Adrenal gland (tissue), 9 donors: ENCODE measurements at regions not wholly inside any gene's neighbourhood (a gene's known extent, or its start where the extent isn't known, plus 50 kb on each side); places are given as distances from the start of the nearest gene placed in this dataset.

ENCODE experiments used
- DNase-seq, 7 donors: peaks; one replicate each; pipeline ENCODE4 v3.0.0-alpha.2; 2019 to 2020
- H3K27ac ChIP-seq, 5 donors: fragments of 200-600 bp; sonication (generic) in 4 of 5; 1 replicate in 3 of 5; 2 replicates in 2 of 5; pipeline versions ENCODE4 v1.5.1 to v1.8.0; 2016 to 2020; ENCODE audit warnings: mild to moderate bottlenecking in 1 of 5
- H3K27me3 ChIP-seq: fragments of 200-600 bp; 2 replicates; pipeline ENCODE4 v1.8.0; 2021
- H3K36me3 ChIP-seq, 2 donors: fragments of 200-600 bp; replicated peaks in 1 of 2; 1 replicate in 1 of 2; 2 replicates in 1 of 2; pipeline versions ENCODE4 v1.5.1 to v1.8.0; 2018 to 2022
- H3K4me1 ChIP-seq, 2 donors: fragments of 200-600 bp; replicated peaks in 1 of 2; 1 replicate in 1 of 2; 2 replicates in 1 of 2; pipeline versions ENCODE4 v1.5.1 to v1.8.0; 2018 to 2021
- H3K4me3 ChIP-seq, 4 donors: fragments of 200-600 bp; sonication (generic) in 3 of 4; one replicate each; pipeline ENCODE4 v1.5.1; 2016 to 2018
- H3K9me3 ChIP-seq, 3 donors: fragments of 200-600 bp; sonication (generic) in 1 of 3; replicated peaks in 1 of 3; 1 replicate in 2 of 3; 2 replicates in 1 of 3; pipeline versions ENCODE4 v1.5.1 to v1.8.0; 2016 to 2021
- CTCF ChIP-seq, 6 experiments: fragments of 450-650 bp in 4 of 6; fragments of 200-600 bp in 2 of 6; sonication (generic) in 1 of 6; IDR thresholded peaks; 1 replicate in 5 of 6; 2 replicates in 1 of 6; pipeline versions ENCODE4 v1.5.1 to v1.8.0; 2016 to 2021; ENCODE audit warnings: antibody characterized with exemption in 6 of 6, mild to moderate bottlenecking in 2 of 6, moderate library complexity in 1 of 6
- POLR2A ChIP-seq, 2 donors: fragments of 450-650 bp; IDR thresholded peaks; one replicate each; pipeline ENCODE4 v1.6.1; 2017; ENCODE audit warnings: antibody characterized with exemption in 2 of 2, mild to moderate bottlenecking in 2 of 2, moderate library complexity in 1 of 2
- WGBS, 4 donors: extraction: QIAGEN DNeasy Blood & Tissue Kit in 2 of 4; methylation state at CpG; one replicate each; pipeline versions ENCODE4 v1.1.5 to v1.1.7; 2013 to 2017; 5-methylcytosine and 5-hydroxymethylcytosine counted together
- intact Hi-C, 2 donors: fragments of 100-400 bp; cut with DNase I; formaldehyde crosslinking; loops; one replicate each; pipeline versions ENCODE4 v1.14.1 to v1.15.0; 2022 to 2023
- donor health status: healthy with polysubstance abuse.
- donor health status: Bipolar disorder and iron deficiency.
- donor health status: DM: yes; HTN: yes; CAD: no.
- donor health status: DM: no; HTN: no; CAD: no.
- donor health status: DM: no; HTN: no; CAD: no.

GRCh38 chrX:92231391-92231790 lies 452.2 kb downstream of the PCDH11X start:
- no peak for TF ChIP-seq POLR2A (IDR thresholded peaks at IDR 0.05)
- no peak for TF ChIP-seq CTCF (IDR thresholded peaks at IDR 0.05)
- WGBS, 4 donors = 57 to 72% (median 66%) methylated on average over 2 of the region's 2 CpGs
- Histone ChIP-seq H3K36me3 (no peaks in the 10 kb centered on the region), H3K27me3 (no peaks in the 10 kb centered on the region), H3K4me1 (no peaks in the 10 kb centered on the region), H3K9me3 (no peaks in the 10 kb centered on the region), H3K27ac (no peak overlapping the region), H3K4me3 (no peak overlapping the region)
- DNase-seq = no peak
- intact Hi-C loops = no loop called here

- H3K9me3 ChIP-seq = no peaks in the 10 kb centered on the region
- H3K4me1 ChIP-seq = no peaks in the 10 kb centered on the region
- no peak overlapping the region for H3K4me3 ChIP-seq
- no peak for DNase-seq
- no peaks in the 10 kb centered on the region for H3K36me3 ChIP-seq
- intact Hi-C loops = no loop called here
- 52 to 72% (median 66%) methylated on average over 3 of the region's 3 CpGs for WGBS, 4 donors
- TF ChIP-seq CTCF (IDR thresholded peaks at IDR 0.05) = peak in 5 of 6 experiments; percentile 18 to 61 (median 33)
- no peak for TF ChIP-seq POLR2A (IDR thresholded peaks at IDR 0.05)
- H3K27ac ChIP-seq = no peak overlapping the region
- H3K27me3 ChIP-seq = no peaks in the 10 kb centered on the region
These were observed 453.0 kb downstream of the PCDH11X start for GRCh38 chrX:92232182-92232581.

GRCh38 chrX:92241249-92241648 lies 462.1 kb downstream of the PCDH11X start:
- no peak for TF ChIP-seq POLR2A (IDR thresholded peaks at IDR 0.05)
- no peak for TF ChIP-seq CTCF (IDR thresholded peaks at IDR 0.05)
- intact Hi-C loops = no loop called here
- H3K4me1 ChIP-seq = no peaks in the 10 kb centered on the region
- 51 to 62% (median 60%) methylated on average over 2 of the region's 2 CpGs for WGBS, 4 donors
- H3K4me3 ChIP-seq = no peak overlapping the region
- no peaks in the 10 kb centered on the region for H3K9me3 ChIP-seq
- peaks cover 7% of the 10 kb centered on the region for H3K27me3 ChIP-seq
- no peak overlapping the region for H3K27ac ChIP-seq
- no peak for DNase-seq
- H3K36me3 ChIP-seq = no peaks in the 10 kb centered on the region

- Histone ChIP-seq H3K27me3 (peaks cover 13% of the 10 kb centered on the region), H3K36me3 (no peaks in the 10 kb centered on the region), H3K4me1 (no peaks in the 10 kb centered on the region), H3K9me3 (no peaks in the 10 kb centered on the region), H3K27ac (no peak overlapping the region), H3K4me3 (no peak overlapping the region)
- WGBS, 4 donors = 17 to 61% (median 46%) methylated on average over 2 of the region's 2 CpGs
- TF ChIP-seq CTCF (IDR thresholded peaks at IDR 0.05) (no peak), POLR2A (IDR thresholded peaks at IDR 0.05) (no peak)
- no peak for DNase-seq
- intact Hi-C loops = no loop called here
These were observed 467.9 kb downstream of the PCDH11X start for GRCh38 chrX:92247076-92247475.
